ENCODE measurements at regions not wholly inside any gene's neighbourhood (a gene's known extent, or its start where the extent isn't known, plus 50 kb on each side); places are given as distances from the start of the nearest gene placed in this dataset.

- in situ Hi-C loops (cut with HindIII; ENCODE audit: low pct_unique_long_range_greater_than_20kb, low sequenced_read_pairs) (no loop called here), intact Hi-C loops (cut with micrococcal nuclease; ENCODE audit: unreplicated experiment) (no loop called here)
- Histone ChIP-seq H3K9me3 (ENCODE audit: control insufficient read depth, insufficient read depth, low read depth, low read length) (no peaks in the 10 kb centered on the region), H3K36me3 (ENCODE audit: control insufficient read depth, insufficient read depth, low read length) (no peaks in the 10 kb centered on the region), H3K27ac (ENCODE audit: low read length) (no peak overlapping the region), H3K4me1 (ENCODE audit: control insufficient read depth, insufficient read depth, low read length) (no peaks in the 10 kb centered on the region), H3K4me3 (ENCODE audit: low read depth in 2 of 2, low read length in 2 of 2) (no peak overlapping the region), H3K27me3 (ENCODE audit: control insufficient read depth, insufficient read depth, low read length) (no peaks in the 10 kb centered on the region)
- DNase-seq (ENCODE audit: low read depth, low spot score) (no peak), ATAC-seq (no peak)
- no peak for TF ChIP-seq POLR2AphosphoS5 (IDR thresholded peaks at IDR 0.05; ENCODE audit: low read depth, low read length)
- no TSS peak for BruUV-seq (replicated peaks)
- CTCF ChIA-PET = no interaction called here
- POLR2A ChIA-PET = no interaction called here
Observed at GRCh38 chr18:22112215-22112614, 57.2 kb upstream of the GATA6 start.

- no peaks in the 10 kb centered on the region for H3K27me3 ChIP-seq (ENCODE audit: control insufficient read depth, insufficient read depth, low read length)
- ChIA-PET CTCF (interaction anchor here (0.6 kb wide), 1 partner anchor 686 kb away, joined by 3 read pairs; no protein-coding TSS in a partner anchor), POLR2A (no interaction called here)
- no peaks in the 10 kb centered on the region for H3K36me3 ChIP-seq (ENCODE audit: control insufficient read depth, insufficient read depth, low read length)
- no peak for DNase-seq (ENCODE audit: low read depth, low spot score)
- no peak overlapping the region for H3K4me3 ChIP-seq (ENCODE audit: low read depth in 2 of 2, low read length in 2 of 2)
- ATAC-seq = no peak
- H3K9me3 ChIP-seq (ENCODE audit: control insufficient read depth, insufficient read depth, low read depth, low read length) = no peaks in the 10 kb centered on the region
- in situ Hi-C loops (cut with HindIII; ENCODE audit: low pct_unique_long_range_greater_than_20kb, low sequenced_read_pairs) (no loop called here), intact Hi-C loops (cut with micrococcal nuclease; ENCODE audit: unreplicated experiment) (no loop called here)
- H3K27ac ChIP-seq (ENCODE audit: low read length) = no peak overlapping the region
- BruUV-seq (replicated peaks) = no TSS peak
- H3K4me1 ChIP-seq (ENCODE audit: control insufficient read depth, insufficient read depth, low read length) = no peaks in the 10 kb centered on the region
- TF ChIP-seq TCF7L2 (IDR thresholded peaks at IDR 0.05; ENCODE audit: low read depth, low read length) (no peak), CTCF (IDR thresholded peaks at IDR 0.05) (no peak), POLR2AphosphoS5 (IDR thresholded peaks at IDR 0.05; ENCODE audit: low read depth, low read length) (no peak), REST (IDR thresholded peaks at IDR 0.05; ENCODE audit: insufficient read depth in 1 of 2, low read depth in 2 of 2, low read length in 1 of 2) (no peak)
Observed at GRCh38 chr18:22113144-22113844, 56.1 kb upstream of the GATA6 start.

GRCh38 chr18:22114526-22115321 is 54.7 kb upstream of the GATA6 start:
- H3K36me3 ChIP-seq (ENCODE audit: control insufficient read depth, insufficient read depth, low read length) = no peaks in the 10 kb centered on the region
- TF ChIP-seq CTCF (IDR thresholded peaks at IDR 0.05) = no peak
- no peak for TF ChIP-seq REST (IDR thresholded peaks at IDR 0.05; ENCODE audit: insufficient read depth in 1 of 2, low read depth in 2 of 2, low read length in 1 of 2)
- no peak for TF ChIP-seq SIN3A (IDR thresholded peaks at IDR 0.05; ENCODE audit: borderline replicate concordance, insufficient read depth, low read depth, low read length)
- no peak for TF ChIP-seq TCF7L2 (IDR thresholded peaks at IDR 0.05; ENCODE audit: low read depth, low read length)
- no peak for TF ChIP-seq POLR2AphosphoS5 (IDR thresholded peaks at IDR 0.05; ENCODE audit: low read depth, low read length)
- H3K27ac ChIP-seq (ENCODE audit: low read length) = no peak overlapping the region
- BruUV-seq (replicated peaks) = no TSS peak
- no peaks in the 10 kb centered on the region for H3K9me3 ChIP-seq (ENCODE audit: control insufficient read depth, insufficient read depth, low read depth, low read length)
- no peaks in the 10 kb centered on the region for H3K4me1 ChIP-seq (ENCODE audit: control insufficient read depth, insufficient read depth, low read length)
- DNase-seq (ENCODE audit: low read depth, low spot score) (no peak), ATAC-seq (no peak)
- intact Hi-C loops (cut with micrococcal nuclease; ENCODE audit: unreplicated experiment) (no loop called here), in situ Hi-C loops (cut with HindIII; ENCODE audit: low pct_unique_long_range_greater_than_20kb, low sequenced_read_pairs) (no loop called here)
- no peaks in the 10 kb centered on the region for H3K27me3 ChIP-seq (ENCODE audit: control insufficient read depth, insufficient read depth, low read length)
- ChIA-PET CTCF (no interaction called here), POLR2A (no interaction called here)
- H3K4me3 ChIP-seq (ENCODE audit: low read depth in 2 of 2, low read length in 2 of 2) = no peak overlapping the region

All from Panc1 (cell line).